ENCODE measurements at regions not wholly inside any gene's neighbourhood (a gene's known extent, or its start where the extent isn't known, plus 50 kb on each side); places are given as distances from the start of the nearest gene placed in this dataset.

DNA sequence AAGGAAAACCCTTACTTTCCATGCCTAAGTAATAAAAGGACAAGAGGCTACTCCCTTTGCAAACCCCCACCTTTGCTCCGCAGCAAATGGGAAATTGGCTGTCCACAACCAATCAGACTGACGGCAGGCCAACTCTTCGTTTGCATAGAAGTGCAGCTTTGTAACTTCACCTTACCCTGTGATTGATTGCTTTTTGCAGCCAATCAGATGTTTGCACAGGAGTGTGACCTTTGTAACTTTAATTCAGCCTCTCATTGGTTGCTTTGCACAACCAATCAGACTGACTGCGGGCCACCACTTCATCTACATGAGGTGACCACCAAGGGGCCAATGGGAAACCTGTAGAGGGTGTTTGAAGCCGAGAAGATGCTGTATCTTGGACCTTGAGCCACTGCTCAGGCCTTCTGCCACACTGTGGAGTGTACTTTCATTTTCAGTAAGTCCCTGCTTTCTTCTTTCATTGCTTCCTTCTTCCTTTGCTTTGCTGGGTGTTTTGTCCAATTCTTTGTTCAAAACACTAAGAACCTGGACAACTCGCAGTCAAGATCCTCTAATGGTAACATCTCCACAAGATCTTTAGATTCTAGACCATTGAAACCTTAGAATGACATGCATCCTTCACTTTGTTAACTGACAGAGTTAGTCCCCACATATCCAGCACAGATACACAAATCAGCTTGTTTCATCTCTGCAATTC lies 51.3 kb upstream of the FREM1 start (continued):
- TF ChIP-seq, protein P1, sequence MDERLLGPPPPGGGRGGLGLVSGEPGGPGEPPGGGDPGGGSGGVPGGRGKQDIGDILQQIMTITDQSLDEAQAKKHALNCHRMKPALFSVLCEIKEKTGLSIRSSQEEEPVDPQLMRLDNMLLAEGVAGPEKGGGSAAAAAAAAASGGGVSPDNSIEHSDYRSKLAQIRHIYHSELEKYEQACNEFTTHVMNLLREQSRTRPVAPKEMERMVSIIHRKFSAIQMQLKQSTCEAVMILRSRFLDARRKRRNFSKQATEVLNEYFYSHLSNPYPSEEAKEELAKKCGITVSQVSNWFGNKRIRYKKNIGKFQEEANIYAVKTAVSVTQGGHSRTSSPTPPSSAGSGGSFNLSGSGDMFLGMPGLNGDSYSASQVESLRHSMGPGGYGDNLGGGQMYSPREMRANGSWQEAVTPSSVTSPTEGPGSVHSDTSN (CRISPR knock-in tag; IDR thresholded peaks at IDR 0.05; ENCODE audit: low read depth): peak; percentile 70
- TF ChIP-seq, protein P1 (tag; conservative IDR thresholded peaks at IDR 0.05; ENCODE audit: low read depth): peak; percentile 96
- TF ChIP-seq SREBF1 (IDR thresholded peaks at IDR 0.05; ENCODE audit: borderline replicate concordance, low read depth, low read length): peak; percentile 59; the same call in 1 of the 2 replicates
- TF ChIP-seq, protein P2, sequence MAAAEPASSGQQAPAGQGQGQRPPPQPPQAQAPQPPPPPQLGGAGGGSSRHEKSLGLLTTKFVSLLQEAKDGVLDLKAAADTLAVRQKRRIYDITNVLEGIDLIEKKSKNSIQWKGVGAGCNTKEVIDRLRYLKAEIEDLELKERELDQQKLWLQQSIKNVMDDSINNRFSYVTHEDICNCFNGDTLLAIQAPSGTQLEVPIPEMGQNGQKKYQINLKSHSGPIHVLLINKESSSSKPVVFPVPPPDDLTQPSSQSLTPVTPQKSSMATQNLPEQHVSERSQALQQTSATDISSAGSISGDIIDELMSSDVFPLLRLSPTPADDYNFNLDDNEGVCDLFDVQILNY (CRISPR knock-in tag; IDR thresholded peaks at IDR 0.05): no peak
- 0 out of 2 replicates have a peak, but pooled peaks have one; percentile 21 for TF ChIP-seq ZBTB5 (IDR thresholded peaks at IDR 0.05)
- TF ChIP-seq, protein P3, sequence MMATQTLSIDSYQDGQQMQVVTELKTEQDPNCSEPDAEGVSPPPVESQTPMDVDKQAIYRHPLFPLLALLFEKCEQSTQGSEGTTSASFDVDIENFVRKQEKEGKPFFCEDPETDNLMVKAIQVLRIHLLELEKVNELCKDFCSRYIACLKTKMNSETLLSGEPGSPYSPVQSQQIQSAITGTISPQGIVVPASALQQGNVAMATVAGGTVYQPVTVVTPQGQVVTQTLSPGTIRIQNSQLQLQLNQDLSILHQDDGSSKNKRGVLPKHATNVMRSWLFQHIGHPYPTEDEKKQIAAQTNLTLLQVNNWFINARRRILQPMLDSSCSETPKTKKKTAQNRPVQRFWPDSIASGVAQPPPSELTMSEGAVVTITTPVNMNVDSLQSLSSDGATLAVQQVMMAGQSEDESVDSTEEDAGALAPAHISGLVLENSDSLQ (IDR thresholded peaks at IDR 0.05): peak; percentile 97
- TF ChIP-seq RBM22 (IDR thresholded peaks at IDR 0.05; ENCODE audit: low read depth, low read length, poor library complexity, severe bottlenecking): no peak
- no peak for TF ChIP-seq ZNF778 (CRISPR knock-in tag; IDR thresholded peaks at IDR 0.05)
- TF ChIP-seq NRF1 (conservative IDR thresholded peaks at IDR 0.05 in 1 of 2, IDR thresholded peaks at IDR 0.05 in 1 of 2): peak; percentile 21 to 34; a peak in 2 of 4 replicates
- TF ChIP-seq E4F1 (CRISPR knock-in tag; IDR thresholded peaks at IDR 0.05; ENCODE audit: borderline replicate concordance): no peak
- TF ChIP-seq, protein P4, sequence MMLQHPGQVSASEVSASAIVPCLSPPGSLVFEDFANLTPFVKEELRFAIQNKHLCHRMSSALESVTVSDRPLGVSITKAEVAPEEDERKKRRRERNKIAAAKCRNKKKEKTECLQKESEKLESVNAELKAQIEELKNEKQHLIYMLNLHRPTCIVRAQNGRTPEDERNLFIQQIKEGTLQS (IDR thresholded peaks at IDR 0.05): no peak
- TF ChIP-seq, protein P4 (CRISPR knock-in tag; conservative IDR thresholded peaks at IDR 0.05): no peak
- peak; percentile 55 for TF ChIP-seq NR2C1 (IDR thresholded peaks at IDR 0.05)
- peak; percentile 68; the same call in 1 of the 2 replicates for TF ChIP-seq NR2C1 (tag; IDR thresholded peaks at IDR 0.05)
- TF ChIP-seq L3MBTL2 (IDR thresholded peaks at IDR 0.05): peak; percentile 48; the same call in 1 of the 2 replicates
- no peak for TF ChIP-seq ZNF263 (CRISPR knock-in tag; IDR thresholded peaks at IDR 0.05; ENCODE audit: borderline replicate concordance)
- no peak for TF ChIP-seq CHD4 (IDR thresholded peaks at IDR 0.05; ENCODE audit: insufficient read depth, insufficient replicate concordance, low read depth, low read length, poor library complexity, severe bottlenecking)

Measured in K562 (cell line).